Right lobe of liver (tissue), 6 donors: ENCODE measurements at regions not wholly inside any gene's neighbourhood (a gene's known extent, or its start where the extent isn't known, plus 50 kb on each side); places are given as distances from the start of the nearest gene placed in this dataset.
"Not testable (repeated sequence)": the region's sequence is repeated elsewhere in the genome, so short reads cannot be mapped to it uniquely, and the experiment has no call there.

Experiments used
- ATAC-seq, 4 donors: fragments of 200-7000 bp; cut with Tn5 transposase; one replicate each; pipeline ENCODE4 v1.9.1; 2020; ENCODE audit warnings: mild to moderate bottlenecking in 4 of 4, moderate library complexity in 4 of 4
- DNase-seq, 3 donors: peaks; one replicate each; pipeline ENCODE4 v3.0.0-alpha.2; 2020
- H3K27ac ChIP-seq, 3 donors: fragments of 200-600 bp; one replicate each; pipeline ENCODE4 v1.8.0; 2022
- H3K27me3 ChIP-seq, 2 donors: fragments of 200-600 bp; one replicate each; pipeline ENCODE4 v1.8.0; 2022
- H3K36me3 ChIP-seq, 4 donors: fragments of 200-600 bp; sonication (generic) in 1 of 4; one replicate each; pipeline versions ENCODE4 v1.5.1 to v1.8.0; 2017 to 2022; ENCODE audit warnings: control low read depth in 1 of 4
- H3K4me1 ChIP-seq, 4 donors: fragments of 200-600 bp; sonication (generic) in 1 of 4; one replicate each; pipeline versions ENCODE4 v1.5.1 to v1.8.0; 2017 to 2022; ENCODE audit warnings: control low read depth in 1 of 4
- H3K4me3 ChIP-seq, 3 donors: fragments of 200-600 bp; one replicate each; pipeline ENCODE4 v1.8.0; 2022
- H3K9me3 ChIP-seq, 4 donors: fragments of 200-600 bp; sonication (generic) in 1 of 4; one replicate each; pipeline versions ENCODE4 v1.5.1 to v1.8.0; 2017 to 2022; ENCODE audit warnings: control low read depth in 1 of 4
- CTCF ChIP-seq, 4 donors: fragments of 200-600 bp in 3 of 4; fragments of 450-650 bp in 1 of 4; IDR thresholded peaks; one replicate each; pipeline versions ENCODE4 v1.5.1 to v1.8.0; 2016 to 2022; ENCODE audit warnings: antibody characterized with exemption in 4 of 4, mild to moderate bottlenecking in 2 of 4
- POLR2A ChIP-seq: fragments of 450-650 bp; IDR thresholded peaks from one replicate; pipeline ENCODE4 v1.6.1; 2017; ENCODE audit warnings: antibody characterized with exemption, mild to moderate bottlenecking
- WGBS: methylation state at CpG from one replicate; pipeline ENCODE4 v1.1.6; 2018; ENCODE audit warnings: low coverage, low lambda C conversion rate; ENCODE audit not compliant: insufficient coverage; ENCODE audit errors: missing lambda C conversion rate; 5-methylcytosine and 5-hydroxymethylcytosine counted together
- intact Hi-C, 2 donors: fragments of 100-400 bp; cut with DNase I; formaldehyde crosslinking; loops; one replicate each; pipeline versions ENCODE4 v1.11.2 to v1.14.1; 2022
- donor health status: DM: no; HTN: yes; CAD: no.
- donor health status: DM: no; HTN: no; CAD: no.
- donor health status: DM: no; HTN: no; CAD: no.
- donor health status: DM: no; HTN: yes; CAD: no.
- donor health status: DM: no; HTN: yes; CAD: no.

GRCh38 chr2:16239296-16239850, 299.0 kb downstream of the MYCN start:
- Histone ChIP-seq H3K36me3 (no peaks in the 10 kb centered on the region), H3K27me3 (no peaks in the 10 kb centered on the region), H3K4me1 (no peaks in the 10 kb centered on the region), H3K9me3 (no peaks in the 10 kb centered on the region), H3K4me3 (no peak overlapping the region), H3K27ac (no peak overlapping the region)
- ATAC-seq (no peak), DNase-seq (no peak)
- no peak for TF ChIP-seq POLR2A
- intact Hi-C loops: no loop called here
- WGBS: 47% methylated on average over 6 of the region's 6 CpGs

GRCh38 chr2:16238786-16239185, 298.4 kb downstream of the MYCN start:
- H3K9me3 ChIP-seq: no peaks in the 10 kb centered on the region
- intact Hi-C loops: no loop called here
- no peak overlapping the region for H3K27ac ChIP-seq
- H3K4me1 ChIP-seq: no peaks in the 10 kb centered on the region
- no peaks in the 10 kb centered on the region for H3K27me3 ChIP-seq
- DNase-seq (no peak), ATAC-seq (no peak)
- no peaks in the 10 kb centered on the region for H3K36me3 ChIP-seq
- no peak overlapping the region for H3K4me3 ChIP-seq
- TF ChIP-seq CTCF (IDR thresholded peaks at IDR 0.05): no peak
- no peak for TF ChIP-seq POLR2A

DNA sequence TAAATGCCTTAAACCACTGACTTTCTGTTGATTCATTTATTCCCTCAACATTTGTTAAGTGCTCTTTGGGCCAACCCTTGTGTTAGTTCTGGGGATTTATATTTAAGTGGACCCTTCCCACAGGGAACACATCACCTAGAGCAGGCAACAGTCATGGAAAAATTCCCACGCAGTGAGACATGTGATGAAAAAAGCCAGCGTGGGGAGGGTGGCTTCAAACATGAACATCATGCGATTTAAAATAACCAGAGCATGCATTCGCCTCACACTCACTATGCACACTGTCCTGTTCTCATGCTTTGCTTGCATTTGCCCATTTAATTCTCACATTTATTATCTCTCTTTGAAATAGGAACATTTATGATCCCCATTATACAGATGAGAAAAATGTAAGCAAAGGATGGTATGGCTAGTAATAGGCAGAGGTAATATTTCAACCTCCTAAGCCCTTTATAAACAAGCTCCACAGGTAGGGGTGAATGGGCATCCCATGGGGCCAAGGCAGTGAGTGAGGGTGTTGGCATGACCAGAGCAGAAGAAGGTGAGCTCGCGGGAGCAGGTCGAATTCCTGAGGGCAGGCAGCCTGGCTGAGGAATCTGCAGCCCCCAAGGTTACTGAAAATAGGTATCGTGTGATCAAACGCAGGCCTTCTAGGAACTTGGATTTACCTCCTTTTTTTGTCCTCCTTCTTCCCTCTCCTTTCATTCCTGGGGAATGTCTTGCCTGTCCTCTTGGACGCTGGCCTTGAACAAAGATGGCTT, 297.8 kb downstream of the MYCN start:
- Histone ChIP-seq H3K36me3 (no peaks in the 10 kb centered on the region), H3K27me3 (no peaks in the 10 kb centered on the region), H3K27ac (no peak overlapping the region), H3K4me3 (no peak overlapping the region), H3K9me3 (no peaks in the 10 kb centered on the region), H3K4me1 (no peaks in the 10 kb centered on the region)
- DNase-seq (no peak), ATAC-seq (no peak)
- intact Hi-C loops: no loop called here
- no peak for TF ChIP-seq CTCF (IDR thresholded peaks at IDR 0.05)
- no peak for TF ChIP-seq POLR2A
- WGBS: 74% methylated on average over 10 of the region's 10 CpGs

DNA sequence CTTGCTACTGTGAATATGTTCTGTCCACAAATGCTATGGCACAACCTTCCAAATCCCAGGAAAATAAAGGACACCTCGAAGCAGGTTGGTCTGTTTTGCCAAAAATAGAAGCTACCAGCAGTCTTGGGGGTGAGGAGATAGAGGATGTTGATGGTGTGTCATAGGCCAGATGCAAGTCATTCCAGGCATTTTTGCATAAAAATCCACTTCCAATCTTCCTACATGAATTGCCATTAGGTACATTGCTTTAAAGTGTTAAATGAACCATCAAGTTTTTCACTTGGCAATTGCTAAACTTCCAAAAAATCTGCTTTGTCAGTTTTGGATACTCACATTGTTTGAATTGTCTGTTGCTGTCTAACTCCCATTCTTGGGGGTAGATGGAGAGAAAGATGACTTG, 295.4 kb downstream of the MYCN start:
- H3K4me3 ChIP-seq: no peak overlapping the region
- intact Hi-C loops: no loop called here
- H3K27me3 ChIP-seq: no peaks in the 10 kb centered on the region
- H3K36me3 ChIP-seq: no peaks in the 10 kb centered on the region
- 55% methylated on average over 1 of the region's 1 CpG for WGBS
- TF ChIP-seq POLR2A (no peak), CTCF (IDR thresholded peaks at IDR 0.05) (no peak)
- no peaks in the 10 kb centered on the region for H3K4me1 ChIP-seq
- no peak for DNase-seq
- no peaks in the 10 kb centered on the region for H3K9me3 ChIP-seq
- ATAC-seq: no peak
- H3K27ac ChIP-seq: no peak overlapping the region

DNA sequence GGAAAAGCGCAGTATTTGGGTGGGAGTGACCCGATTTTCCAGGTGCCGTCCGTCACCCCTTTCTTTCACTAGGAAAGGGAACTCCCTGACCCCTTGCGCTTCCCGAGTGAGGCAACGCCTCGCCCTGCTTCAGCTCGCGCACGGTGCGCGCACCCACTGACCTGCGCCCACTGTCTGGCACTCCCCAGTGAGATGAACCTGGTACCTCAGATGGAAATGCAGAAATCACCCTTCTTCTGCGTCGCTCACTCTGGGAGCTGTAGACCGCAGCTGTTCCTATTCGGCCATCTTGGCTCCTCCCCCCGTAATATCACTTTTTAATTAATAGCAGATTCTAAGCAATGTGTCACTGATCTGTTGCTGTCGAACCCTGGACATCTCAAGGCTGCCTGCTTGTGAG, 294.9 kb downstream of the MYCN start:
- H3K36me3 ChIP-seq, intact Hi-C loops, H3K27me3 ChIP-seq, H3K4me3 ChIP-seq, ATAC-seq, H3K4me1 ChIP-seq, DNase-seq, H3K9me3 ChIP-seq, H3K27ac ChIP-seq: not testable (repeated sequence)
- 71% methylated on average over 13 of the region's 20 CpGs for WGBS
